Colonic mucosa (tissue), 4 donors: ENCODE measurements at regions not wholly inside any gene's neighbourhood (a gene's known extent, or its start where the extent isn't known, plus 50 kb on each side); places are given as distances from the start of the nearest gene placed in this dataset.

Experiments
- DNase-seq: peaks from one replicate; pipeline ENCODE4 v3.0.0-alpha.2; 2020
- H3K27ac ChIP-seq: fragments of 200-600 bp; one replicate; pipeline ENCODE4 v1.8.0; 2021
- H3K27me3 ChIP-seq: fragments of 200-600 bp; one replicate; pipeline ENCODE4 v1.8.0; 2021
- H3K36me3 ChIP-seq: fragments of 200-600 bp; one replicate; pipeline ENCODE4 v1.8.0; 2021
- H3K4me1 ChIP-seq: fragments of 200-600 bp; one replicate; pipeline ENCODE4 v1.8.0; 2021; ENCODE audit warnings: mild to moderate bottlenecking
- H3K4me3 ChIP-seq: fragments of 200-600 bp; one replicate; pipeline ENCODE4 v1.8.0; 2021
- H3K9ac ChIP-seq, 2 donors: one replicate each; pipeline ENCODE4 v1.7.0; 2013; ENCODE audit warnings: control low read depth in 2 of 2, low read depth in 2 of 2, low read length in 2 of 2
- H3K9me3 ChIP-seq: fragments of 200-600 bp; one replicate; pipeline ENCODE4 v1.8.0; 2021
- CTCF ChIP-seq: fragments of 200-600 bp; IDR thresholded peaks from one replicate; pipeline ENCODE4 v1.8.0; 2022; ENCODE audit warnings: antibody characterized with exemption, mild to moderate bottlenecking
- intact Hi-C: fragments of 100-400 bp; cut with DNase I; formaldehyde crosslinking; loops from one replicate; pipeline ENCODE4 v1.14.1; 2022
- donor health status: healthy.
- donor health status: DM: no; HTN: no; CAD: no.
- donor health status: DM: no; HTN: no; CAD: no.

DNA sequence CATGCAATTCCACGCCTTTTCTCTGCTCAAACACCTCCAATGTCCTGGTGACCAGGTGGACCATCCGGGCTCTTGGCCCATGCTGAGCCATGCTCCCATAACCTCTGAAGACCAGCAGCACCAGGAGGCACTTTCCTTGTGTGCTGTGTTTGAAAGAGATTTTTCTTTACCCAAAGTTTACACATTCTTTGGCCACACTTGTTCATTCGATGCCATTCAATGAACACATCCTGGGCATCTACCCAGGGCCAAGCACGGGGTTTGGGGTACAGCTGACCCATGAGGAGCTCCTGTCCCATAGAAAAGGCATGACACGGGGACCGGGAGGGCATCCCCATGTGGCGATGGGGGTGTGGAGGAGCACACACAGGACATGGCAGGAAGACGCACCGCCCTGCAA is 77.1 kb upstream of the IRX1 start:
- Histone ChIP-seq H3K9ac (no peak overlapping the region), H3K9me3 (no peaks in the 10 kb centered on the region), H3K36me3 (no peaks in the 10 kb centered on the region), H3K4me1 (no peaks in the 10 kb centered on the region), H3K4me3 (no peak overlapping the region), H3K27me3 (no peaks in the 10 kb centered on the region), H3K27ac (no peak overlapping the region)
- DNase-seq = no peak
- intact Hi-C loops = no loop called here
- TF ChIP-seq CTCF = no peak

- Histone ChIP-seq H3K9me3 (no peaks in the 10 kb centered on the region), H3K36me3 (no peaks in the 10 kb centered on the region), H3K4me1 (no peaks in the 10 kb centered on the region), H3K27me3 (no peaks in the 10 kb centered on the region), H3K27ac (no peak overlapping the region), H3K4me3 (no peak overlapping the region), H3K9ac (no peak overlapping the region)
- DNase-seq = no peak
- intact Hi-C loops = no loop called here
- no peak for TF ChIP-seq CTCF
Observed at GRCh38 chr5:3518051-3518450, 77.6 kb upstream of the IRX1 start.

GRCh38 chr5:3517348-3517747 is 78.3 kb upstream of the IRX1 start:
- no peaks in the 10 kb centered on the region for H3K9me3 ChIP-seq
- no peak overlapping the region for H3K9ac ChIP-seq
- intact Hi-C loops = no loop called here
- no peaks in the 10 kb centered on the region for H3K27me3 ChIP-seq
- H3K27ac ChIP-seq = no peak overlapping the region
- DNase-seq = no peak
- TF ChIP-seq CTCF = no peak
- H3K36me3 ChIP-seq = no peaks in the 10 kb centered on the region
- H3K4me3 ChIP-seq = no peak overlapping the region
- no peaks in the 10 kb centered on the region for H3K4me1 ChIP-seq

DNA sequence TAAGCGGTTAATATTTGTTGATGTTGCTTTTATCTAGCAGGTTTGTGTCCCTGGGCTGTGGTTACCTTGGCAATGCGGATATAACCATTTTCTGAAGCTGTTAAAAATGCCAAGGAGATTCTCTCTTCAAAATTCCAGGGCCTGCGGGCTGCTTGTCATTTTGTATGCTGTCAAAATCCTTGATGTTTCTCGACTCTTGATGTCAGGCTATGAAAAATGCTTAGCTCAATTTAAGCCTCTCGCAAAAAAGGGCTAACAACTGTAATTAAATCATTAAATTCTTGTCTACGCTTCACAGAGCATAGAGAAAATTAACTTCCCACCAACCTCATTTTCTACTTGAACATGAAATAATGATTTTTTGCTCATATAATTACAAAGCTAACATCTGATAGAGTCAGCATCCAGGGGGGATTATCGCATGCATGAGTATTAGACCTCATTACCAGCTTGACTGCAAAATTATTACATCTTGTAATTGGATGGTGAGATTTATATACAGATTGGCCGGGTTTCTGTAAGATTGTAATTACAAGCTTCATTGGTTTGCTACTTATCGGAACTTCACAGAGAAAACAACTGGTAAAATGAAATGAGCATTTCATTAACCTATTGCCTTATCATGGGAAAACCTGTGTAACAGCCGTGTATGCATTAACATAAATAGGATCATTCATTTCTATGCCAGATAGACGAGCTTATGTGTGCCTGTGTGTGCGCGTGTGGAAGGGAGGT is 83.1 kb upstream of the IRX1 start:
- DNase-seq = no peak
- Histone ChIP-seq H3K4me1 (no peaks in the 10 kb centered on the region), H3K27ac (no peak overlapping the region), H3K36me3 (no peaks in the 10 kb centered on the region), H3K4me3 (no peak overlapping the region), H3K9ac (no peak overlapping the region), H3K9me3 (no peaks in the 10 kb centered on the region), H3K27me3 (no peaks in the 10 kb centered on the region)
- no peak for TF ChIP-seq CTCF
- intact Hi-C loops = no loop called here

GRCh38 chr5:3511934-3512333 is 83.7 kb upstream of the IRX1 start:
- Histone ChIP-seq H3K9me3 (no peaks in the 10 kb centered on the region), H3K27ac (no peak overlapping the region), H3K9ac (no peak overlapping the region), H3K4me1 (no peaks in the 10 kb centered on the region), H3K4me3 (no peak overlapping the region), H3K36me3 (no peaks in the 10 kb centered on the region), H3K27me3 (no peaks in the 10 kb centered on the region)
- DNase-seq = no peak
- TF ChIP-seq CTCF = no peak
- intact Hi-C loops = no loop called here
